ENCODE measurements at regions not wholly inside any gene's neighbourhood (a gene's known extent, or its start where the extent isn't known, plus 50 kb on each side); places are given as distances from the start of the nearest gene placed in this dataset.

- TF ChIP-seq BHLHE40 (IDR thresholded peaks at IDR 0.05; ENCODE audit: borderline replicate concordance) (no peak), ZNF384 (IDR thresholded peaks at IDR 0.05) (no peak), SUZ12 (IDR thresholded peaks at IDR 0.05) (no peak), FOXM1 (IDR thresholded peaks at IDR 0.05; ENCODE audit: borderline replicate concordance) (no peak), TARDBP (IDR thresholded peaks at IDR 0.05) (no peak), NFRKB (IDR thresholded peaks at IDR 0.05) (no peak), HDGF (IDR thresholded peaks at IDR 0.05; ENCODE audit: borderline replicate concordance) (no peak), ELF4 (IDR thresholded peaks at IDR 0.05) (no peak), SP1 (IDR thresholded peaks at IDR 0.05) (no peak), ARNT (IDR thresholded peaks at IDR 0.05) (no peak), L3MBTL2 (conservative IDR thresholded peaks at IDR 0.05) (no peak), LEF1 (IDR thresholded peaks at IDR 0.05; ENCODE audit: borderline replicate concordance) (no peak), PKNOX1 (IDR thresholded peaks at IDR 0.05) (no peak)
Measured at GRCh38 chr11:97961431-97961830, 1059.3 kb upstream of the CNTN5 start.
